ENCODE measurements at regions not wholly inside any gene's neighbourhood (a gene's known extent, or its start where the extent isn't known, plus 50 kb on each side); places are given as distances from the start of the nearest gene placed in this dataset.
"Not testable (repeated sequence)": the region's sequence is repeated elsewhere in the genome, so short reads cannot be mapped to it uniquely, and the experiment has no call there.

- not testable (repeated sequence) for H3K27ac ChIP-seq; H3K36me3 ChIP-seq; DNase-seq (ENCODE audit: low read depth in 1 of 2, low spot score in 2 of 2); H3K9me3 ChIP-seq (replicated peaks); H3K27me3 ChIP-seq (replicated peaks); H3K4me1 ChIP-seq (replicated peaks); H3K4me3 ChIP-seq
Observed at GRCh38 chr14:66013607-66014006, 472.6 kb upstream of the CCDC196 start.

- H3K4me1 ChIP-seq (replicated peaks): no peaks in the 10 kb centered on the region
- H3K27me3 ChIP-seq (replicated peaks): no peaks in the 10 kb centered on the region
- no peak for DNase-seq (ENCODE audit: low read depth in 1 of 2, low spot score in 2 of 2)
Observed at GRCh38 chr14:66015071-66015780, 470.9 kb upstream of the CCDC196 start.

GRCh38 chr14:66017927-66018326 lies 468.2 kb upstream of the CCDC196 start:
- Histone ChIP-seq H3K36me3 (no peaks in the 10 kb centered on the region), H3K27me3 (replicated peaks) (no peaks in the 10 kb centered on the region), H3K9me3 (replicated peaks) (no peaks in the 10 kb centered on the region), H3K4me3 (no peak overlapping the region), H3K4me1 (replicated peaks) (no peaks in the 10 kb centered on the region), H3K27ac (no peak overlapping the region)
- DNase-seq (ENCODE audit: low read depth in 1 of 2, low spot score in 2 of 2): no peak

More at GRCh38 chr14:66015071-66015780, 470.9 kb upstream of the CCDC196 start:
- H3K4me3 ChIP-seq: no peak overlapping the region
- H3K9me3 ChIP-seq (replicated peaks): no peaks in the 10 kb centered on the region
- no peaks in the 10 kb centered on the region for H3K36me3 ChIP-seq
- no peak overlapping the region for H3K27ac ChIP-seq

DNA sequence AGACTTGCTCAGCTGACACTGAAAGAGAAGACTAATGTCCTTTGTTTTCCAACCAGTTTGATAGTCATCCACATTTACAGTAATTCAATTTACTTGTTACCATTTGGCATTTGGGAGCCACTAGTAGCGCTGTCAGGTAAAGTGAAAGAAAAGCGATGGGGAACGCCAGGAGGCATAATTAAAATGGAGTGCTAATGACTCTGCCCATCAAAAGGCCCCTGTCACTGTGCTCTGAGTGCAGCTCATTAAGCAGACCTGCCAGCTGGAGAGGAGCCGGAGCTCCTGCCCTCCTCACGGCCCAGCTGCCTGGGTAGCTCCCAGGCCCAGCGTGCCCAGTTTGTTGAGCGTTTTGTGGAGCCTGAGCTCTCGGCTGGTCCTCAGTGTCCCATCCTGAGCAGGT lies 463.6 kb upstream of the CCDC196 start:
- no peak overlapping the region for H3K27ac ChIP-seq
- no peaks in the 10 kb centered on the region for H3K36me3 ChIP-seq
- H3K4me3 ChIP-seq: no peak overlapping the region
- no peak for DNase-seq (ENCODE audit: low read depth in 1 of 2, low spot score in 2 of 2)
- no peaks in the 10 kb centered on the region for H3K9me3 ChIP-seq (replicated peaks)
- H3K27me3 ChIP-seq (replicated peaks): no peaks in the 10 kb centered on the region
- H3K4me1 ChIP-seq (replicated peaks): no peaks in the 10 kb centered on the region

DNA sequence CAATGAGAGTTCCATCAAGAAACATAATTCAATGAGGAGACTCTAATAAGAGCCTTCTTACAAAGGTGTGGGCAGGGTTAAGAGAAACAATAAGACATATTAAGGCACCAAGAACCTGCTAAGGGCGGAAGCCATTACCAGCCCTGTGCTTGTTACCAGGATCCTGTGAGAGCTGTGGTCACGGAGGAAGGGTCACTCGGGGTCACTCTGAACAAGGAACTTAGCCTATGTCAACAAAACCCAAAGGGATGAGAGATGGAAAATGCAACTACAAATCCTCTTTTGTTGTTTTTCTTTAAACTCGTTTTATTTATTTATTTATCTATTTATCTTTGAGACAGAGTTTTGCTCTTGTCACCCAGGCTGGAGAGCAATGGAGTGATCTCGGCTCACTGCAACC lies 460.4 kb upstream of the CCDC196 start:
- H3K4me1 ChIP-seq (replicated peaks): no peaks in the 10 kb centered on the region
- H3K27ac ChIP-seq: no peak overlapping the region
- no peaks in the 10 kb centered on the region for H3K27me3 ChIP-seq (replicated peaks)
- no peaks in the 10 kb centered on the region for H3K36me3 ChIP-seq
- no peak for DNase-seq (ENCODE audit: low read depth in 1 of 2, low spot score in 2 of 2)
- H3K9me3 ChIP-seq (replicated peaks): no peaks in the 10 kb centered on the region
- no peak overlapping the region for H3K4me3 ChIP-seq

DNA sequence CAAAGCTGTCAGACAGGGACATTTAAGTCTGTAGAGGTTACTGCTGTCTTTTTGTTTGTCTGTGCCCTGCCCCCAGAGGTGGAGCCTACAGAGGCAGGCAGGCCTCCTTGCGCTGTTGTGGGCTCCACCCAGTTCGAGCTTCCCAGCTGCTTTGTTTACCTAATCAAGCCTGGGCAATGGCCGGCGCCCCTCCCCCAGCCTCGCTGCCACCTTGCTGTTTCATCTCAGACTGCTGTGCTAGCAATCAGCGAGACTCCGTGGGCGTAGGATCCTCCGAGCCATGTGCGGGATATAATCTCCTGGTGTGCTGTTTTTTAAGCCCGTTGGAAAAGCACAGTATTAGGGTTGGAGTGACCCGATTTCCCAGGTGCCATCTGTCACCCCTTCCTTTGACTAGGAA lies 454.2 kb upstream of the CCDC196 start:
- H3K27ac ChIP-seq; H3K4me1 ChIP-seq (replicated peaks); H3K36me3 ChIP-seq; H3K27me3 ChIP-seq (replicated peaks); H3K9me3 ChIP-seq (replicated peaks); DNase-seq (ENCODE audit: low read depth in 1 of 2, low spot score in 2 of 2); H3K4me3 ChIP-seq: not testable (repeated sequence)

DNA sequence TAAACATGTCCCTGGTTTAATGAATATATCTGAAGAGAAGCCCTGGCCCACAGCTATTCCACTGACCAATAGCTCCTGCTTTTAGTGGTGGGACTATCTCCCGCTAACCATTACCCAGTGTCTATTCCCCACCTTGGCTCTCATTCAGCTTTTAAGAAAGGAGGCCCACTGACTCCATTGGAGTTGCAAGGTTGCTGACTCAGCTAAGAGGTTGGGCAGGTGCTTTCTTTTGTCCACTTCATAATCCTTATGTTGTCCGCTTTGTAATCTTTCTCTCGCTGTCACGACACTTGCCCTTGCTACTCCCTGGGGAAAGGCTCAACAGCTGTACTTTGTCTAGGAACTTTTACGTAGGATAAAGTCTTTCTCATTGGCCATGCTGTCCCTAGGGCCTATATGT lies 453.4 kb upstream of the CCDC196 start:
- no peak overlapping the region for H3K4me3 ChIP-seq
- H3K36me3 ChIP-seq: no peaks in the 10 kb centered on the region
- H3K4me1 ChIP-seq (replicated peaks): no peaks in the 10 kb centered on the region
- no peaks in the 10 kb centered on the region for H3K9me3 ChIP-seq (replicated peaks)
- H3K27me3 ChIP-seq (replicated peaks): no peaks in the 10 kb centered on the region
- DNase-seq (ENCODE audit: low read depth in 1 of 2, low spot score in 2 of 2): no peak
- no peak overlapping the region for H3K27ac ChIP-seq

GRCh38 chr14:66036547-66036946 lies 449.6 kb upstream of the CCDC196 start:
- Histone ChIP-seq H3K27ac (no peak overlapping the region), H3K9me3 (replicated peaks) (no peaks in the 10 kb centered on the region), H3K36me3 (no peaks in the 10 kb centered on the region), H3K4me1 (replicated peaks) (no peaks in the 10 kb centered on the region), H3K4me3 (no peak overlapping the region), H3K27me3 (replicated peaks) (no peaks in the 10 kb centered on the region)
- no peak for DNase-seq (ENCODE audit: low read depth in 1 of 2, low spot score in 2 of 2)

- no peaks in the 10 kb centered on the region for H3K27me3 ChIP-seq (replicated peaks)
- no peak overlapping the region for H3K4me3 ChIP-seq
- H3K4me1 ChIP-seq (replicated peaks): no peaks in the 10 kb centered on the region
- DNase-seq (ENCODE audit: low read depth in 1 of 2, low spot score in 2 of 2): no peak
- no peak overlapping the region for H3K27ac ChIP-seq
- no peaks in the 10 kb centered on the region for H3K9me3 ChIP-seq (replicated peaks)
- H3K36me3 ChIP-seq: no peaks in the 10 kb centered on the region
Observed at GRCh38 chr14:66037361-66037760, 448.8 kb upstream of the CCDC196 start.

DNA sequence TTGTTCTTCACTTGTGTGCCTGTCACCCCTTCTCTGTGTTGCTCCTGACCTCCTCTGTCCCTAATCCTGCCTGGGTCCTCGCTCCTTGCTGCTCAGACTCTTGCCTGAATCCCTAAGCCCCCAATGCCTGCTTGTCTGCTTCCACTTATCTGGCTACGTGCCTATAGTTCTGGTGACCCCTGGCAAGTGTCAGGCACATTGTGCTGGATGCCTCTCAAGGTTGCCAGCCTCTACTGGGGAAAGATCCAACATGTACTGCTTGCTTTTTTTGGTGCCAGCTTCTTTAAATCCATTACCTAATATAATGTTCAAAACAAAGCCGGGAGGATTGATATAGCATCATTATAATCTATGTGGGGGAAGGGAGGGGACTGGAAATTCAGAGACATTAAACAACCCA lies 448.0 kb upstream of the CCDC196 start:
- Histone ChIP-seq H3K36me3 (no peaks in the 10 kb centered on the region), H3K4me1 (replicated peaks) (no peaks in the 10 kb centered on the region), H3K27ac (no peak overlapping the region), H3K9me3 (replicated peaks) (no peaks in the 10 kb centered on the region), H3K4me3 (no peak overlapping the region), H3K27me3 (replicated peaks) (no peaks in the 10 kb centered on the region)
- no peak for DNase-seq (ENCODE audit: low read depth in 1 of 2, low spot score in 2 of 2)

DNA sequence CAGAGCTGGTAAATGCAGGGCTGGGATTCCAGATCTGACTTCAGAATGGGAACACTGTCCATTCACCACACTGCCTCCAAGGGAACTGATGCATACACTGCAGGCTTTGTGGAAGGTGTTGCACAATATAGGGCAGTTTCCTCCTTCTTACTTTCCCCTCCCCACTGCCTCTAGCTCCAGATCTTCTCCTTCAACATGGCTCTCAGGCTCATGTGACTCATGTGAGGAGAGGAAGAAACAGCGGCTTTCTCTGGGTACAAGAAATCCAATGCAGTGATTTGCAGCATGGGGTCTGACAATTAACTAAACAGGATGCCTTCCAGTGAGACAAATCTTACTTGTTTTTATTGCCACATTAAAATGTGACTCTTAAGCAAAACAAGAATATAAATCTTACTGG lies 447.6 kb upstream of the CCDC196 start:
- Histone ChIP-seq H3K27me3 (replicated peaks) (no peaks in the 10 kb centered on the region), H3K4me1 (replicated peaks) (no peaks in the 10 kb centered on the region), H3K9me3 (replicated peaks) (no peaks in the 10 kb centered on the region), H3K36me3 (no peaks in the 10 kb centered on the region), H3K27ac (no peak overlapping the region), H3K4me3 (no peak overlapping the region)
- DNase-seq (ENCODE audit: low read depth in 1 of 2, low spot score in 2 of 2): no peak

- Histone ChIP-seq H3K27me3 (replicated peaks) (no peaks in the 10 kb centered on the region), H3K4me1 (replicated peaks) (no peaks in the 10 kb centered on the region), H3K27ac (no peak overlapping the region), H3K4me3 (no peak overlapping the region), H3K36me3 (no peaks in the 10 kb centered on the region), H3K9me3 (replicated peaks) (no peaks in the 10 kb centered on the region)
- no peak for DNase-seq (ENCODE audit: low read depth in 1 of 2, low spot score in 2 of 2)
Observed at GRCh38 chr14:66039495-66039894, 446.7 kb upstream of the CCDC196 start.

GRCh38 chr14:66041582-66041981 lies 444.6 kb upstream of the CCDC196 start:
- Histone ChIP-seq H3K27ac (no peak overlapping the region), H3K4me1 (replicated peaks) (no peaks in the 10 kb centered on the region), H3K4me3 (no peak overlapping the region), H3K36me3 (no peaks in the 10 kb centered on the region), H3K9me3 (replicated peaks) (no peaks in the 10 kb centered on the region), H3K27me3 (replicated peaks) (no peaks in the 10 kb centered on the region)
- no peak for DNase-seq (ENCODE audit: low read depth in 1 of 2, low spot score in 2 of 2)

DNA sequence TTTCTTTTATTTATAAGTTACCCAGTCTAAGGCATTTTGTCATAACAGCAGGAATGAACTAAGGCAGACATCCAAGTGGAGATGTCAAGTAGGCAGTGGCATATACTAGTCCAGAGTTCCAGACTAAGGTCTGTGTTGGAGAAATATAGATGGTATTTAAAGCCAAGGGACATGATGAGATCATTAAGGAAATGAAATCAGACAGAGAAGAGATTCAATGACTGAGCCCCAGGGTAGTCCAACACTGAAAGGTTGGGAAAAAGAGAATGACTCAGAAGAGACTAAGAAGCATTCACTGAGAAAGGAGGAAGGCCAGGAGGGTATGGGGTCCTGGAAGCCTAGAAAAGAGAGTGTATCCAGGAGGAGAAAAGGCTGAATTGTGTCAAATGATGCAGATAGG lies 442.2 kb upstream of the CCDC196 start:
- H3K9me3 ChIP-seq (replicated peaks): no peaks in the 10 kb centered on the region
- H3K27me3 ChIP-seq (replicated peaks): no peaks in the 10 kb centered on the region
- no peak overlapping the region for H3K27ac ChIP-seq
- DNase-seq (ENCODE audit: low read depth in 1 of 2, low spot score in 2 of 2): no peak
- H3K36me3 ChIP-seq: no peaks in the 10 kb centered on the region
- no peaks in the 10 kb centered on the region for H3K4me1 ChIP-seq (replicated peaks)
- H3K4me3 ChIP-seq: no peak overlapping the region

DNA sequence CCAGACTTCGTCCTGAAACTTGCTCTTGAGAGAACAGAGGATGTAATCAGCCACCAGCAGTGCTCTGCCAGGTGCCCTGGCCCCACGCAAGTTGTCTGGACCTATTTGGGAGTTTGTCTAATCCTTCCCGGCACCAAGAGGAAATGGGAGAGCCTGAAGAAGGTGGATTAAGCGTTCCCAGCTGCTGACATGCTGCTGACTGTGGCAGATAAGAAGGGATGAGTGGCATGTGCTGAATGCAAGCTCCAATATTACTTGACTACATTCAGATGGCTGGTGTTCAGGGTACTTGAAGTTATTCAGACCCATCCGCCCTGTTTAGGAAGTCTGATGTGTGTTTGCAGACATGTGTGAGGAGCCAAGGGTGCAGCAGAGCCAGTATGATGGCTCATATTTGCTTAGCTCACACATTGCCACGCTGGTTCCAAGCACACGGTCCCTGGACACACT lies 440.6 kb upstream of the CCDC196 start:
- H3K4me1 ChIP-seq (replicated peaks): no peaks in the 10 kb centered on the region
- H3K4me3 ChIP-seq: no peak overlapping the region
- no peaks in the 10 kb centered on the region for H3K27me3 ChIP-seq (replicated peaks)
- no peaks in the 10 kb centered on the region for H3K9me3 ChIP-seq (replicated peaks)
- no peaks in the 10 kb centered on the region for H3K36me3 ChIP-seq
- no peak for DNase-seq (ENCODE audit: low read depth in 1 of 2, low spot score in 2 of 2)
- H3K27ac ChIP-seq: no peak overlapping the region

Measured in SJSA1 (cell line).